Endothelial cell of umbilical vein (primary cell): ENCODE measurements at regions not wholly inside any gene's neighbourhood (a gene's known extent, or its start where the extent isn't known, plus 50 kb on each side); places are given as distances from the start of the nearest gene placed in this dataset.

ENCODE experiments used
- BruUV-seq: library from RNA; stranded (reverse); fragments of 400-500 nt; replicated peaks from 2 replicates; lab custom pipeline; 2021; lab: Mats Ljungman, UMichigan
- CTCF ChIA-PET: fragments of 300-600, 350-600 bp; sonication (Branson Sonifier 250); formaldehyde crosslinking; loops from one replicate; lab custom pipeline; 2021; ENCODE audit warnings: antibody characterized with exemption, inconsistent platforms; lab: Charles Lee
- POLR2A ChIA-PET: fragments of 300-600, 350-600 bp; sonication (Branson Sonifier 250); formaldehyde crosslinking; loops from one replicate; lab custom pipeline; 2021; ENCODE audit warnings: antibody characterized with exemption, inconsistent platforms; lab: Charles Lee
- DNase-seq: peaks from one replicate; pipeline ENCODE4 v3.0.0-alpha.2; 2011; ENCODE audit warnings: low read depth, low spot score
- FAIRE-seq: peaks from 2 replicates; lab custom pipeline; 2011; peaks lifted over from hg19 to GRCh38; lab: Jason Lieb, UNC
- H2AFZ ChIP-seq: 2 replicates; pipeline ENCODE4 v1.6.0; 2012; ENCODE audit warnings: low read depth, low read length, control low read depth, inconsistent platforms
- H3K27ac ChIP-seq: 2 replicates; pipeline ENCODE4 v1.5.1; 2011; ENCODE audit warnings: low read depth, mild to moderate bottlenecking, control low read depth, low read length, moderate library complexity; ENCODE audit not compliant: insufficient read depth
- H3K27me3 ChIP-seq, 2 experiments: 2 replicates each; pipeline versions ENCODE4 v1.6.0 to v1.6.1; 2011; ENCODE audit warnings: low read length in 2 of 2, mixed read lengths in 1 of 2; ENCODE audit not compliant: control insufficient read depth in 2 of 2, insufficient read depth in 2 of 2
- H3K36me3 ChIP-seq, 2 experiments: 2 replicates in 1 of 2; 3 replicates in 1 of 2; pipeline ENCODE4 v1.5.1; 2011; ENCODE audit warnings: low read length in 2 of 2, mild to moderate bottlenecking in 1 of 2, moderate library complexity in 1 of 2; ENCODE audit not compliant: control insufficient read depth in 2 of 2, insufficient read depth in 2 of 2; ENCODE audit errors: extremely low read depth in 1 of 2
- H3K4me1 ChIP-seq: 3 replicates; pipeline ENCODE4 v1.5.1; 2011; ENCODE audit warnings: mild to moderate bottlenecking, low read length; ENCODE audit not compliant: control insufficient read depth, insufficient read depth; ENCODE audit errors: extremely low read depth
- H3K4me2 ChIP-seq: 2 replicates; pipeline ENCODE4 v1.6.1; 2011; ENCODE audit warnings: low read length, control low read depth, mixed read lengths; ENCODE audit not compliant: insufficient read depth
- H3K4me3 ChIP-seq, 3 experiments: fragments of 200-600 bp in 1 of 3; sonication (generic), shearing (Covaris generic) in 1 of 3; replicated peaks in 1 of 3; 2 replicates each; pipeline ENCODE4 v1.5.1; 2011 to 2016; ENCODE audit warnings: control low read depth in 3 of 3, low read length in 3 of 3, mild to moderate bottlenecking in 2 of 3, inconsistent platforms in 1 of 3, low read depth in 1 of 3, moderate library complexity in 1 of 3; ENCODE audit not compliant: insufficient read depth in 1 of 3
- H3K79me2 ChIP-seq: 2 replicates; pipeline ENCODE4 v1.6.0; 2012; ENCODE audit warnings: low read length, inconsistent platforms; ENCODE audit not compliant: control insufficient read depth, insufficient read depth
- H3K9ac ChIP-seq: replicated peaks from 2 replicates; pipeline ENCODE3; 2011; ENCODE audit warnings: low read length, control low read depth; ENCODE audit not compliant: insufficient read depth; ENCODE audit errors: extremely low read depth
- H3K9me1 ChIP-seq: replicated peaks from 3 replicates; pipeline ENCODE4 v1.6.0; 2011; ENCODE audit warnings: mild to moderate bottlenecking, low read length; ENCODE audit not compliant: control insufficient read depth, insufficient read depth; ENCODE audit errors: extremely low read depth
- H3K9me3 ChIP-seq: replicated peaks from 2 replicates; pipeline ENCODE4 v1.5.1; 2012; ENCODE audit warnings: low read length, inconsistent platforms; ENCODE audit not compliant: control insufficient read depth, insufficient read depth
- H4K20me1 ChIP-seq: replicated peaks from 2 replicates; pipeline ENCODE3; 2011; ENCODE audit warnings: mild to moderate bottlenecking, low read length; ENCODE audit not compliant: control insufficient read depth, insufficient read depth; ENCODE audit errors: extremely low read depth
- EZH2 ChIP-seq: IDR thresholded peaks from 2 replicates; pipeline ENCODE4 v1.6.1; 2012; ENCODE audit warnings: borderline replicate concordance, low read depth, mild to moderate bottlenecking, moderate library complexity, low read length, inconsistent platforms; ENCODE audit not compliant: severe bottlenecking
- FOS ChIP-seq: IDR thresholded peaks from 2 replicates; pipeline ENCODE4 v1.6.1; 2011; ENCODE audit warnings: mild to moderate bottlenecking, low read length, moderate library complexity, borderline replicate concordance; ENCODE audit not compliant: insufficient read depth
- GATA2 ChIP-seq: IDR thresholded peaks from 2 replicates; pipeline ENCODE4 v1.7.0; 2011; ENCODE audit warnings: low read depth, mild to moderate bottlenecking, moderate library complexity, mixed read lengths, low read length; ENCODE audit not compliant: insufficient read length, insufficient read depth
- JUN ChIP-seq: IDR thresholded peaks from 2 replicates; pipeline ENCODE4 v1.6.1; 2011; ENCODE audit warnings: borderline replicate concordance, low read depth; ENCODE audit not compliant: insufficient read length, insufficient read depth
- MYC ChIP-seq: IDR thresholded peaks from one replicate; pipeline ENCODE4 v1.6.1; 2011; ENCODE audit warnings: mild to moderate bottlenecking, low read depth, low read length
- POLR2A ChIP-seq: IDR thresholded peaks from 2 replicates; pipeline ENCODE4 v1.6.1; 2012; ENCODE audit warnings: low read depth, mild to moderate bottlenecking, control low read depth, low read length
- dilution Hi-C: fragments of 300-500 bp; cut with MboI; formaldehyde crosslinking; loops from one replicate; pipeline ENCODE4 v1.15.0; 2019; ENCODE audit warnings: low sequenced_read_pairs; ENCODE audit not compliant: extremely low pct_ligation_motif_present
- intact Hi-C: fragments of 100-400 bp; cut with micrococcal nuclease; formaldehyde crosslinking; loops from one replicate; pipeline ENCODE4 v1.10.0; 2022
- TF ChIP-seq, protein P1 (sequence below), 2 donors: IDR thresholded peaks; 1 replicate in 1 of 2; 2 replicates in 1 of 2; pipeline ENCODE4 v1.5.1; 2011; ENCODE audit warnings: low read length in 2 of 2, mild to moderate bottlenecking in 2 of 2, moderate library complexity in 2 of 2, control low read depth in 1 of 2, inconsistent platforms in 1 of 2, low read depth in 1 of 2; ENCODE audit not compliant: insufficient read depth in 1 of 2; ENCODE audit errors: extremely low read depth in 1 of 2

DNA sequence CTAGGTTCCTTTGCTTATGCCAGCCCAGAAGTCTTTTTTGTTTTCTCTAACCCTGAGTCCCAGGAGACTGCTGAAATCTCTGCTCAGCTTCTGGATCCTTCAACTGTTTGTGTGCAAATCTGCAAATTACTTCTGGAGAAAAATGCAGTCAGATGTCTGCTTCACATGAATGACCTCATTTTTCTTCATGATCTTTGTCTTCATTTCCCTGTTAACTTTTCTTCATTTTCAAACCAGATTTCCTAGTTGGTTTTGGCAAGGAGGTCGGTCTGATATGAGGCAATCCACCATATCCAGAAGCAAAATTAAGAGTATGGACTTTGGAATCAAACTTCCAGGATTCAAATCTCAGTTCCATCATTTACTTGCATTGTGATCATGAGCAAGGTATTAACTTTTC is 66.8 kb downstream of the ZNF503 start:
- no peak for FAIRE-seq
- ChIA-PET POLR2A (no interaction called here), CTCF (no interaction called here)
- no peak for DNase-seq
- Histone ChIP-seq H3K4me2 (no peak overlapping the region), H3K4me1 (no peaks in the 10 kb centered on the region), H3K36me3 (no peaks in the 10 kb centered on the region), H3K9ac (no peak overlapping the region), H3K79me2 (no peaks in the 10 kb centered on the region), H3K27me3 (peaks cover 2 to 3% of the 10 kb centered on the region in 2 experiments), H3K9me3 (no peaks in the 10 kb centered on the region), H4K20me1 (no peaks in the 10 kb centered on the region), H3K9me1 (no peaks in the 10 kb centered on the region), H2AFZ (no peak overlapping the region), H3K4me3 (no peak overlapping the region), H3K27ac (no peak overlapping the region)
- intact Hi-C loops (no loop called here), dilution Hi-C loops (no loop called here)
- BruUV-seq: no TSS peak
- TF ChIP-seq FOS: no peak

DNA sequence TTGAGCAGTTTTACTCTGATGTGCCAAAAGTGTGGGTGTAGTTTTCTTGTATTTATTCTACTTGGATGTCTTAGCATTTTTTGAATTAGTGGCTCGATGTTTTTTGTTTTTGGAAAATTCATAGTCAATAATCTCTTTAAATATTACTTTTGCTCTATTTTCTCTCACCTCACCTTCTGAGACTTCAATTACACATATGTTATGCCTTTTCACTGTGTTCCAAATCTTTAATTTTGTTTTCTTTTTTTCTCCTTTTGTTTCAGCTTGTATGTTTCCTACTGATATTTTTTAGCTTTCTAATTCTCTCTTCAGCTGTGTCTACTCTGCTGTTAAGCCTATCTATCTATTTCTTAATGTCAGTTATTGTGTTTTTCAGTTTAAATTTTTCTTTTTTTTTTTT is 69.5 kb downstream of the ZNF503 start:
- no TSS peak for BruUV-seq
- dilution Hi-C loops: no loop called here
- H3K4me2 ChIP-seq: no peak overlapping the region
- H3K9me1 ChIP-seq: no peaks in the 10 kb centered on the region
- DNase-seq (no peak), FAIRE-seq (no peak)
- intact Hi-C loops: no loop called here
- H3K27ac ChIP-seq: no peak overlapping the region
- no peaks in the 10 kb centered on the region for H3K4me1 ChIP-seq
- POLR2A ChIA-PET: no interaction called here
- no peaks in the 10 kb centered on the region for H3K36me3 ChIP-seq
- H3K79me2 ChIP-seq: no peaks in the 10 kb centered on the region
- CTCF ChIA-PET: no interaction called here
- peaks cover 2 to 3% of the 10 kb centered on the region in 2 experiments for H3K27me3 ChIP-seq
- H2AFZ ChIP-seq: no peak overlapping the region
- H4K20me1 ChIP-seq: no peaks in the 10 kb centered on the region
- TF ChIP-seq EZH2 (no peak), MYC (no peak), GATA2 (no peak), FOS (no peak), POLR2A (no peak), JUN (no peak)
- TF ChIP-seq, protein P1, sequence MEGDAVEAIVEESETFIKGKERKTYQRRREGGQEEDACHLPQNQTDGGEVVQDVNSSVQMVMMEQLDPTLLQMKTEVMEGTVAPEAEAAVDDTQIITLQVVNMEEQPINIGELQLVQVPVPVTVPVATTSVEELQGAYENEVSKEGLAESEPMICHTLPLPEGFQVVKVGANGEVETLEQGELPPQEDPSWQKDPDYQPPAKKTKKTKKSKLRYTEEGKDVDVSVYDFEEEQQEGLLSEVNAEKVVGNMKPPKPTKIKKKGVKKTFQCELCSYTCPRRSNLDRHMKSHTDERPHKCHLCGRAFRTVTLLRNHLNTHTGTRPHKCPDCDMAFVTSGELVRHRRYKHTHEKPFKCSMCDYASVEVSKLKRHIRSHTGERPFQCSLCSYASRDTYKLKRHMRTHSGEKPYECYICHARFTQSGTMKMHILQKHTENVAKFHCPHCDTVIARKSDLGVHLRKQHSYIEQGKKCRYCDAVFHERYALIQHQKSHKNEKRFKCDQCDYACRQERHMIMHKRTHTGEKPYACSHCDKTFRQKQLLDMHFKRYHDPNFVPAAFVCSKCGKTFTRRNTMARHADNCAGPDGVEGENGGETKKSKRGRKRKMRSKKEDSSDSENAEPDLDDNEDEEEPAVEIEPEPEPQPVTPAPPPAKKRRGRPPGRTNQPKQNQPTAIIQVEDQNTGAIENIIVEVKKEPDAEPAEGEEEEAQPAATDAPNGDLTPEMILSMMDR (IDR thresholded peaks at IDR 0.05; ENCODE audit: extremely low read depth in 1 of 2, insufficient read depth in 1 of 2, low read depth in 1 of 2, low read length in 2 of 2): no peak
- H3K9me3 ChIP-seq: no peaks in the 10 kb centered on the region
- H3K9ac ChIP-seq: no peak overlapping the region
- H3K4me3 ChIP-seq: no peak overlapping the region
